Right lobe of liver (tissue), 4 donors: ENCODE measurements at regions not wholly inside any gene's neighbourhood (a gene's known extent, or its start where the extent isn't known, plus 50 kb on each side); places are given as distances from the start of the nearest gene placed in this dataset.

ENCODE experiments used
- CTCF ChIP-seq, 4 donors: fragments of 200-600 bp in 3 of 4; fragments of 450-650 bp in 1 of 4; IDR thresholded peaks; one replicate each; pipeline versions ENCODE4 v1.5.1 to v1.8.0; 2016 to 2022; ENCODE audit warnings: antibody characterized with exemption in 4 of 4, mild to moderate bottlenecking in 2 of 4
- POLR2A ChIP-seq: fragments of 450-650 bp; IDR thresholded peaks from one replicate; pipeline ENCODE4 v1.6.1; 2017; ENCODE audit warnings: antibody characterized with exemption, mild to moderate bottlenecking
- donor health status: DM: no; HTN: no; CAD: no.
- donor health status: DM: no; HTN: no; CAD: no.
- donor health status: DM: no; HTN: yes; CAD: no.

DNA sequence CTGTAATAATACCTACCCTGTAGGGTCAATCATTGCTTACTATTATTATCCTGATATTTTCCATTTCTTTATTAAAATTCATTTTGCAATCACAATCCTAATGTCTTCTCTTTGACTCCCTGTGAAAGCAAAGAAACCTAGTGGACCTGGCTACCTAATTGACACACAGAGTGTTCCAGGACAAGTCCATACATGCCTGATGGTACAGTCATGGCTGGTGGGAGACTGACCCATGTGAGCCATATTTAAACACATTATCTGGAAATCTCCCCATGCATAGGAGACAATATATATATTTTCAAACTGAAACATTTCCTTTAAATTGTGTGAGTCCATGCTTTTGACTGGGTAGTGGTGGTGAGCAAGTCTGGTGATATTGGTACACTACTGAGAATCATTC lies 230.6 kb upstream of the DACH1 start:
- TF ChIP-seq CTCF (IDR thresholded peaks at IDR 0.05), result no peak
- TF ChIP-seq POLR2A, result no peak
